ENCODE measurements at regions not wholly inside any gene's neighbourhood (a gene's known extent, or its start where the extent isn't known, plus 50 kb on each side); places are given as distances from the start of the nearest gene placed in this dataset.
"Not testable (repeated sequence)": the region's sequence is repeated elsewhere in the genome, so short reads cannot be mapped to it uniquely, and the experiment has no call there.

GRCh38 chr14:19169561-19170362 is 202.5 kb downstream of the POTEM start:
- not testable (repeated sequence) for DNase-seq (ENCODE audit: low read depth in 1 of 2, low spot score in 1 of 2)

- DNase-seq (ENCODE audit: low read depth in 1 of 2, low spot score in 1 of 2): not testable (repeated sequence)
These were observed 205.5 kb downstream of the POTEM start for GRCh38 chr14:19172745-19173144.

- not testable (repeated sequence) for DNase-seq (ENCODE audit: low read depth in 1 of 2, low spot score in 1 of 2)
These were observed 206.0 kb downstream of the POTEM start for GRCh38 chr14:19173188-19173587.

DNA sequence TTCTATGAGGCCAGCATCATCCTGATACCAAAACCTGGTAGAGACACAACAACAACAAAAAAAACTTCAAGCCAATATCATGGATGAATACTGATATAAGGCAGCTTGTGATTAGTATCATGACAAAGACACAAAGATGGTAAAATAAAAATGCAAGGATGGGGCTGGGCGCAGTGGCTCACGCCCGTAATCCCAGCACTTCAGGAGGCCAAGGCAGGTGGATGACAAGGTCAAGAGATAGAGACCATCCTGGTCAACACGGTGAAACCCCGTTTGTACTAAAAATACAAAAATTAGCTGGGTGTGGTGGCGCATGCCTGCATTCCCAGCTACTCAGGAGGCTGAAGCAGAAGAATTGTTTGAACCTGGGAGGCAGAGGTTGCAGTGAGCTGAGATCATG is 210.2 kb downstream of the POTEM start:
- not testable (repeated sequence) for DNase-seq (ENCODE audit: low read depth in 1 of 2, low spot score in 1 of 2)

DNA sequence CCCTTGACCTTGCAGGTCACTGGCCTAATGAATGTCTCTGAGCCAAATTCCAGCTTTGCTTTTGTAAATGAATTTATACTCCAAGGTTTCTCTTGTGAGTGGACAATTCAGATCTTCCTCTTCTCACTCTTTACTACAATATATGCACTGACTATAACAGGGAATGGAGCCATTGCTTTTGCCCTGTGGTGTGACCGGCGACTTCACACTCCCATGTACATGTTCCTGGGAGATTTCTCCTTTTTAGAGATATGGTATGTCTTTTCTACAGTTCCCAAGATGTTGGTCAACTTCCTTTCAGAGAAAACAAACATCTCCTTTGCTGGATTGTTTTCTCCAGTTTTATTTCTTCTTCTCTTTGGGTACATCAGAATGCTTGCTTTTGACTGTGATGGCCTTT is 213.1 kb downstream of the POTEM start:
- not testable (repeated sequence) for DNase-seq (ENCODE audit: low read depth in 1 of 2, low spot score in 1 of 2)

DNA sequence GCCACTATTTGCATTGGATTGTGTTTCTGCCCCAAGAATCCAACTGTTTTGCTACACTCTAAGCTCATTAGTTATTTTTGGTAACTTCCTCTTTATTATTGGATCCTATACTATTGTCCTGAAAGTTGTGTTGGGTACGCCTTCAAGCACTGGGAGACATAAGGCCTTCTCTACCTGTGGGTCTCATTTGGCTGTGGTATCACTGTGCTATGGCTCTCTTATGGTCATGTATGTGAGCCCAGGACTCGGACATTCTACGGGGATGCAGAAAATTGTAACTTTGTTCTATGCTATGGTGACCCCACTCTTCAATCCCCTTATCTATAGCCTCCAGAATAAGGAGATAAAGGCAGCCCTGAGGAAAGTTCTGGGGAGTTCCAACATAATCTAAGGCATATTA is 213.6 kb downstream of the POTEM start:
- DNase-seq (ENCODE audit: low read depth in 1 of 2, low spot score in 1 of 2): not testable (repeated sequence)

- DNase-seq (ENCODE audit: low read depth in 1 of 2, low spot score in 1 of 2): not testable (repeated sequence)
These were observed 227.9 kb downstream of the POTEM start for GRCh38 chr14:19195146-19195545.

GRCh38 chr14:19197488-19198234 is 230.4 kb downstream of the POTEM start:
- not testable (repeated sequence) for DNase-seq (ENCODE audit: low read depth in 1 of 2, low spot score in 1 of 2)

GRCh38 chr14:19198341-19198740 is 231.1 kb downstream of the POTEM start:
- DNase-seq (ENCODE audit: low read depth in 1 of 2, low spot score in 1 of 2): not testable (repeated sequence)

GRCh38 chr14:19201394-19202052 is 232.6 kb downstream of the POTEG start:
- DNase-seq (ENCODE audit: low read depth in 1 of 2, low spot score in 1 of 2): not testable (repeated sequence)

DNA sequence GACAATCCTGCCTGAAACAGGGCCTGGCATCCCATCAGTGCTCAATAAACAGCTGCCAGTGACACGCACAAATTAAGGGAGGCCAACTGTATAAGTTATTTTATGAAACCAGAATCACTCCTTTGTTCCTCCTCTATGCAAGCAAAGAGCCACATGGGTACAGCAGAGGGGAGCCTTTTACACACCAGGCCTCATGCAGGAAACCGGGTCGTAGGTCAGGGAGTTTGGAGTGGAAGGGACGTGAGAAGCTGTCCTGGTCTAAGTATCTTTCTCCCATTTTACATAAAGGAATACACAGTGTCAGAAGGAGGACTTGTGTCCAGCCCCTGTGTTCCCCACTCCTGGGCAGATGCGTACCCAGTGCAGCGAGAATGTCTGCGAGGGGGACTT is 232.1 kb downstream of the POTEG start:
- not testable (repeated sequence) for DNase-seq (ENCODE audit: low read depth in 1 of 2, low spot score in 1 of 2)

GRCh38 chr14:19203250-19203972 is 230.7 kb downstream of the POTEG start:
- not testable (repeated sequence) for DNase-seq (ENCODE audit: low read depth in 1 of 2, low spot score in 1 of 2)

DNA sequence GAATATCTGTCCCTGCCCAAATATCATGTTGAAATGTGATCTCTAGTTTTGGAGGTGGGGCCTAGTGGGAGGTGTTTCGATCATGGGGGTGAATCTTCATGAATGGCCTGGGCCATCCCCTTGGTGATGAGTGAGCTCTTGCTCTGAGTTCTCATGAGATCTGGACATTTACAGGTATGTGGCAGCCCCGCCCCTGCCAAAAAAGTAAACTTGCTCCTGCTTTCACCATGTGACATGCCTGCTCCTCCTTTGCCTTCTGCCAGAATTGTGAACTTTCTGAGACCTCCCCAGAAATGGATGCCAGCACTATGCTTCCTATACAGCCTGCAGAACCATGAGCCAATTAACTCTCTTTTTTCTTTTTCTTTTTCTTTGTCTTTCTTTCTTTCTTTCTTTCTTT is 229.3 kb downstream of the POTEG start:
- not testable (repeated sequence) for DNase-seq (ENCODE audit: low read depth in 1 of 2, low spot score in 1 of 2)

GRCh38 chr14:19216480-19216879 is 217.7 kb downstream of the POTEG start:
- not testable (repeated sequence) for DNase-seq (ENCODE audit: low read depth in 1 of 2, low spot score in 1 of 2)

- DNase-seq (ENCODE audit: low read depth in 1 of 2, low spot score in 1 of 2): not testable (repeated sequence)
These were observed 214.7 kb downstream of the POTEG start for GRCh38 chr14:19219423-19219822.

DNA sequence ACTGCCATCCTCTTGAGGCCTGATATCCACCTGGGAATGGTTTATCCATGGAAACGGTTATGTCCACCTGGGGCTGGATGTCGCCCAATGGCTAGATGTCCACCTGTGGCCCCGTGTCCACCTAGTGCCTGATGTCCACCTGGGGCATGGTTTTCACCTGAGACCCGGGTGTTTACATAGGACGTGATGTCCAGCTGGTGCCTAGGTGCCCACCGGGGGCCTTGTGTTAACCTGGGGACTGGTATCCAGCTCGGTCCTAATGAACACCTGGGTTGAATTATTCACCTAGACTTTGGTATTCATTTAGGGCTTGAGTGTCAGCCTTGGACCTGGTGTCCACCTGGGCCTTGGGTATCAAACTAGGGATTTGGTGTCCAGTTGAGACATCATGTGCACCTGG is 202.7 kb downstream of the POTEG start:
- DNase-seq (ENCODE audit: low read depth in 1 of 2, low spot score in 1 of 2): not testable (repeated sequence)

GRCh38 chr14:19234059-19234458 is 200.1 kb downstream of the POTEG start:
- DNase-seq (ENCODE audit: low read depth in 1 of 2, low spot score in 1 of 2): not testable (repeated sequence)

- not testable (repeated sequence) for DNase-seq (ENCODE audit: low read depth in 1 of 2, low spot score in 1 of 2)
These were observed 196.5 kb downstream of the POTEG start for GRCh38 chr14:19237656-19238055.

GRCh38 chr14:19238584-19238983 is 195.6 kb downstream of the POTEG start:
- DNase-seq (ENCODE audit: low read depth in 1 of 2, low spot score in 1 of 2): not testable (repeated sequence)

GRCh38 chr14:19239981-19240380 is 194.2 kb downstream of the POTEG start:
- not testable (repeated sequence) for DNase-seq (ENCODE audit: low read depth in 1 of 2, low spot score in 1 of 2)

DNA sequence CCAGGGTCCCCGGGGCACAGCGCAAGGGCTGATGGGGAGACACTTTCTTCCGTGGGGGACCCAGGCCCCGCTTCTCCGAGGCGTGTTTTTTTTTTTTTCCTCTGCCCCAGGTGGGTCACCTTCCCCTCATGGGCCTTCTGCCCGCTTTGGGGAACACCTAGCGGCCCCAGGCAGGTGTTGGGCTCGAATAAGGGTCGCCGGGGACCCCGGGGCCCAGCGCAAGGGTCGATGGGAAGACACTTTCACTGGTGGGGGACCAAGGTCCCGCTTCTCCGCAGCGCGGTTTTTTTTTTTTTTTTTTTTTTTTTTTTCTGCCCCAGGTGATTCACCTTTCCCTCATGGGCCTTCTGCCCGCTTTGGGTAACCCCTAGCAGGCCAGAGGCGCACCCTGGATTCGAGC is 193.8 kb downstream of the POTEG start:
- not testable (repeated sequence) for DNase-seq (ENCODE audit: low read depth in 1 of 2, low spot score in 1 of 2)

All from stimulated activated CD4-positive, alpha-beta T cell treated with anti-CD3 and anti-CD28 coated beads, Interleukin-15, amount 100 ng/mL, for 1 hour (primary cell).